ENCODE measurements at regions not wholly inside any gene's neighbourhood (a gene's known extent, or its start where the extent isn't known, plus 50 kb on each side); places are given as distances from the start of the nearest gene placed in this dataset.
"Not testable (repeated sequence)": the region's sequence is repeated elsewhere in the genome, so short reads cannot be mapped to it uniquely, and the experiment has no call there.

DNA sequence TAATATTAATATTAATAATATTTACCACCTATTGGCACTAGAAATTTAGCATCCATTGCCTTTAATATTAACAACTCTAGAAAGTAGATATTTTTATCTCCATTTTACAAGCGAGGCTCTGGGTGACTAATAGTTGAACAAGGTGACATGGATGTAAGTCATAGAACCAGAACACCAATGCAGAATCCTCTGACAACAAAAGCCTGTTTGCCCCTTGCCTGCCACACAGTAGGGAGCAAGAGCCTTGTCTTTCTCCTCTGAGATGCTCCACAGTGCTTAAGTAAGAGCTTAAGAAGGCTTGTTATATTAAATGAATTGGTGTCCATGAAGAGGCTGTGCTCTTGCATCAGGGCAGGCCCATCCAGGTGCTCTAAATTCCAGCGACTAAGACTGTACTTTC lies 51.2 kb upstream of the LBX1 start:
- DNase-seq (ENCODE audit: low read depth), result no peak

DNA sequence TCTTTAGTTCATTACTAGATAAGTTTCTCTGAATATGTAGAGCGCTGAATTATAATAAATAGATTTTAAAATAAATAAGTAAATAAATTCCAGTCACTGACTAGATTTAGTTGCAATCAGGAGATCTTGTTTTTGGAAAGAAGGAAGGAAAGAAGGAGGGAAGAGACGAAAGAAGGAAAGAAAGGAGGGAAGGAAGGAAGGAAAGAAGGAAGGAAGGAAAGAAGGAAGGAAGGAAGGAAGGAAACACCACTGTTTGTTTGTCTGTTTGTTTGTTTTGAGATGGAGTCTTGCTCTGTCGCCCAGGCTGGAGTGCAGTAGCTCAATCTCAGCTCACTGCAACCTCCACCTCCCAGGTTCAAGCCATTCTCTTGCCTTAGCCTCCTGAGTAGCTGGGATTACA lies 51.7 kb upstream of the LBX1 start:
- not testable (repeated sequence) for DNase-seq (ENCODE audit: low read depth)

DNA sequence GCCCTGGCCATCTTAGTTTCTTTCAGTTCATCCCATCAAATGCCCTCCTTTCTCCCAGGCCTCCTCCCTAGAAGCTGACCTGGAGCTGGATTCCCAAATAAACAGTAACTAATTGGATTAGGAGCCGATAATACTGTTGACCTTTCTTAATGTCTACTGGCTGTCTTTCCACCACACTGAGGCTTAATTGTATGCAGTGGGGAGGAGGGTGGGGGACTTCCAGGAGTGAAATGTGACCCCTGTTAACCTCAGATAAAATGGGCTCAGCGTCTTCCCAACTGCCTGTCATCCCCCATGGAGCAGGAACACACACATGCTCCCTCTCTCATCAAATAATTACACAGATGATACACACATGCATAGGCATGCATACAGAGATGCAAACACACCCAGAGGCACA lies 53.7 kb upstream of the LBX1 start:
- DNase-seq (ENCODE audit: low read depth), result no peak

DNA sequence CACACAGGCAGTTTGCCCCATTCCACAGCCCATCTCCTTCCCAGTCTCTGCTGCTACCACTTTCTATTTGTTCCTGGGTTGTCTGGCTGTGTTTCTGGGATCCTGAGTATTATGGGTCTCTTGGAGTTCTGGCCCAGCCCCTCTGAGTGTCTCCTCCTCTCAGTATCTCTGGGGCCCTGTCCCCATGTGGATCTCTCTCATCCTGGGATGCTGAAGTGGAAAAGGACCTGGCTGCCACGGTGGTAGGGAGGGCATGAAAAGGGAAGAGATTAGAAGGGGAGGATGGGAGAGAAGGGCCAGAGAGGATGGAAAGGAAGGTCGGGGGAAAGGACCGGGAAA lies 54.5 kb upstream of the LBX1 start:
- DNase-seq (ENCODE audit: low read depth), result no peak

DNA sequence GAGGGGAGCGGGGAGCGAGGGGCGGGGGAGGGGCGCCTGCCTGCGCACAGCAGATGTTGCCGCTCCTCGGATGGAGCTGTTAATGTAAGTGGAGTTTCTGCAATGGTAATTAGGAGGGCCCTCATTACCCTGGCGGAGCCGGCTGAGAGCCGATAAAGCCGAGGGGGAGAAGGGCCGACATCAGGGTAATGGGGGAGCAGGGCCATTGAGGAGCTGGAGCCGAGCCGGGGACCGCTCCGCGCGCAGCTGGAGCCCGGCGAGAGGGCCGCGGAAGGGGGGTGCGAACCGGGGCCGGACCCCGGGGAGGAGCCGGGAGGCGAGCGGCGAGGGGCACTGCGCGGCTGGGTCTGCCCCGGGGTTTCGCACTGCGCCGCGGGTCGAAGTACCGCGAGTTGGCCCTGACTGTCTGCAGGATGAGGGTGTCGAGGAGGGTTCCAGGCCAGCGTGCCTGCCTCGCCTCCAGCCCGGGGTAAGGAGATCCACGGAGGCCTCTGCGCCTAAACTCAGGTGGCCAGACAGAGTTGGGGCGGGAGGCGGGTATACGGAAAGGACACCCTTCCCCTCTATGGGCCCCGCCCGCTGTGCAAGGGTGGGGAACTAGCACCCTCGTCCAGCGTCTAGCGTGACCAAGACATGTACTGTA lies 55.0 kb upstream of the LBX1 start:
- DNase-seq (ENCODE audit: low read depth), result no peak

DNA sequence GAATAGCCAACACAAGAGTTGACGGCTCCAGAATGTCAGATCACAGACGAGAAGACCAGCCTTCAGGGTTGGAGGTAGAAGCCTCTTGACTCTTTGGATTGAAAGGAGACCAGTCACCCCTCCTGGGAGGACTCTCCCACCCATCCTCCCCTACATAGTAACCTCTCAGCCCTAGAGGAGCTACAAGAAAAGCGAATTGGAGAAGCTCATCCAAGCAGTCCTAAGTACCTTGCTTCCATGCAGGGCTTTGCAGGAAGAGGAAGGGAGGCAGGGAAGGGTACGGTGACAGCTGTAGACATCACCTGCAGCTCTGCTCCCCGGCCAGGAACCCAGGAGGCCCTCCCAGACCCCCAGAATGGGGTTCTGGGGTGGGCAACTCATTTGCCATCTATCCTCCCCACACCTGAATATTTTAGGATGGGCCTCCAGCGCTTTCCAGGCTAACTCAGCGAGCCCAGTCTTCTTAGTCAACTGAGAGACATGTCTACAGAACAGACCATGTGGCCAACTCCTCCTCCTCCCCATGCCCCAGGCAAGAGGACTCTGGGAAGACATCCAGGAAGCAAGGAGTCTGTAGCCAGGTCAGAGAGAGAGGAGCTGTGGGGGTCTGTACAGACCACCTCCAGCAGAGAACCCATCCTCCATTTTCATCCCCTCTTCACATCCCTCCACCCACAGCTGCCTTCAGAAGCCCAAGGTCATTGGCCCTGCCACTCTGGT lies 55.6 kb upstream of the LBX1 start:
- no peak for DNase-seq (ENCODE audit: low read depth)

DNA sequence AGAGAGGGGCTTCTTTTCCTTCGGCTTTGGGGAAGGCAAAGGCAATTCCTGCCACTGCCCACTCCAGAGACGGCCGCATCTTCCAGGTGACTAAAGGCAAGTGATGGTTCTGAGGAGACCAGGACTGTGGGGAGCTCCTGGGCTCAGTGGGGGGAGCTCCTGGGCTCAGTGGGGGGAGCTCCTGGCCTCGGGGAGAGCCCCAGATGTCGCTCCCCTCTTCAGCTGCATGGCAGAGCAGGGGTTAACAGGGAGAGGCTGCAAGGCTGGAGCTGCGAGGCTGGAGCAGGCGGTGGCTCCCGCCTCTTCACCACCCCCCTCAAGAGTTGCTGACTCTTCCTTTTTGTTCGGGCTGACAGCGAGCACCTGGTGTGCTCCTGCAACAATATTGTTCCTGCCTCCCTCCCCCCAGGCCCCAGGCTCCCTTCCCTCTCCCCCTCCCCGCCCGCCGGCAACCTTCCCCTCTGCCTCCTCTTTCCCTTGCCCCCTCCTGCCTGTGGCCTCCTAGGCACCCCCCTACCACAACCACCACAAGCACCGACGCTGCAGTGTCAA lies 56.3 kb upstream of the LBX1 start:
- no peak for DNase-seq (ENCODE audit: low read depth)

DNA sequence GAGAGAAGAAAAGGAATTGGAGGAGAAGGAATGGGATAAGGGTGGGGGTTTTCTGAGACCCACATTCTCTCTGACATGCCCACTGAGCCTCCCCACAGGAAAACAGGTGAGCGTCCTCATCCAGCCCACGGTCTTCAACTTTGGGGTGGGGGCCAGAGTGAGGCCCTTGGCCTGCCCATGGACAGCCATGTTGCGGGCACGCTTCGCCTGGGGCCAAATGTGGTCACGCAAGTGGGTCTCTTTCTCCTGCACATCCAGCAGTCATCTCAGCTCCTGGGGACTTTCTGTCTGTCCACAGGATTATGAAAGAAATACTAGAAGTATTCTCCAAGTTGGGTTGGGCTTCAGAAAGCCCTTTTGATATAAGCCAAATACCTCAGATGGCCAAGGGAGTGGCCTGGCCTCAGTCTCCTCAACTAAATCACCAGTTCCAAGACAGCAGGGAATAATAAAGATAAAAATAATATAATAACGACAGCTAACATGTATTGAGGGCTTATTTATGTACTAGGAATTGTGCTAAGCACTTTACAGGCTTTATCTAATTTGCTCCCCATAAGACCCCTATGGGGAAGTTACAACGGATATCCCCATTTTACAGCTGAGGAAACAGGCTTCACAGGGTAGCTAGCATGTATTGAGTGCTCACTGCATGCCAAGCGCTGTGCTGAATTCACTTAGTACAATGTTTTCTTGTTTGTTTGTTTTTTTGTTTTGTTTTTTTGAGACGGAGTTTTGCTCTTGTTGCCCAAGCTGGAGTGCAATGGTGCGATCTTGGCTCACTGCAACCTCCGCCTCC lies 57.2 kb upstream of the LBX1 start:
- DNase-seq (ENCODE audit: low read depth), result no peak

DNA sequence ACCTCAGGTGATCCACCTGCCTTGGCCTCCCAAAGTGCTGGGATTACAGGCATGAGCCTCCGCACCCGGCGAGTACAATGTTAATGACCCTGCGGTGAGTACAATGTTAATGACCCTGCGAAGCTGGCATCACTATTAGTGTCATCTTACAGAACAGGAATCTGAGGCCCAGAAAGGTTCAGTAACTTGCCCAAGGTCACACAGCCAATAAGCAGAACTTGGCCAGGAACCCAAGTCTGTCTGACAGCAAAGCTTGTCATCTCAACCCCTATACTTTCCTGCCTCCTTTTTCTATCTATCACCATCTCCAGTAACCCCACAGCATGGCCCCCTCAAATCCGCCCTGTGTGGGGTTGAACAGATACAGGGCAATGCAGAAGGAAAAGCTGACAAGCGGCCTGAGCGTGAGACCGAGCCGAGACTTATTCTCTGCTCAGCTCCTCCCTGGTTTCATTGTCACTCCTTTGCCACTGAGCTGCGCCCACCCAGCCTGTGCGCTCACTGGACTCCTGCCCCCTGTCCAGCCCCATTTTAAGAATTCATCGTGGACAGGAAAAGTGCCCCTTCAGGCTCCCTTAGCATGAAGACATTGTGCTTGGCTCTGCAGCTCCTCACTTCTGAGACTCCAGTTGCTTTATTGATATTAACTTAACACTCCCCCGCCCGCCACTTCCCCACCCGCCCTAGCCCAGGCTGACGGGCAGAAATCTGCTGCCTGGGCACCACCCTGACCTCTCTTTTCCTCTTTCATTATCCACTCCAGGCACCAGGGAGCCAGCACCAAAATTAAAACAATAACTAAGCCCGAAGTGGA lies 58.1 kb upstream of the LBX1 start:
- no peak for DNase-seq (ENCODE audit: low read depth)

DNA sequence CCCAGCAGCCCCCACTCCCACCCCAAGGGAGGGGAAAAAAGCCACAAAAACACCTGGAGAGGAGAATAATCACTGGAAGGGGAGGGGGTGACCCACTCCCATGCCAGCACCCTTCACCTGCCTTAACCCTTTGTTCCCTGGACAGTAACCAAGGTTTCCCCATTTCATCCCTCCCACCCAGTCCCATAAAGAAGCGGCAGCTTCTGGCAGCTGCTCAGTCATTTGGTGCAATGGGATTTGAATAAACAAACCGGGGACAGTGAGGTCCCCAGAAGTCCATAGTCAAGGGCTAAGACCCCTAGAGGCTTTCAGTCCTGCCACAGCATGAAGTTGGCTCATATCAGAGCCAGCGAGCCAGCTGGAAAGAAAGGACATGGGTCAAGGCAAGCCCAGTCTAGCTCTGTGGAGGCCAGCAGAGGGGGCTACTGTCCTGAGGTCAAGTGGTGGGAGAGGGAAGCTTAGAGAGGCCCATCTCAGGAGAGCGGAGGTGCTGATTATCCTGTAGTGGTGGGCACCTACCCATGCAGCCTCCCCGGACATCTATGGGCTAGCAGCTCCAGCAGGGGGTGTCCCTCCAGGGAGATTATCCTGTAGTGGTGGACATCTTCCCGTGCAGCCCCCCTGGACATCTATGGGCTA lies 58.9 kb upstream of the LBX1 start:
- no peak for DNase-seq (ENCODE audit: low read depth)

DNA sequence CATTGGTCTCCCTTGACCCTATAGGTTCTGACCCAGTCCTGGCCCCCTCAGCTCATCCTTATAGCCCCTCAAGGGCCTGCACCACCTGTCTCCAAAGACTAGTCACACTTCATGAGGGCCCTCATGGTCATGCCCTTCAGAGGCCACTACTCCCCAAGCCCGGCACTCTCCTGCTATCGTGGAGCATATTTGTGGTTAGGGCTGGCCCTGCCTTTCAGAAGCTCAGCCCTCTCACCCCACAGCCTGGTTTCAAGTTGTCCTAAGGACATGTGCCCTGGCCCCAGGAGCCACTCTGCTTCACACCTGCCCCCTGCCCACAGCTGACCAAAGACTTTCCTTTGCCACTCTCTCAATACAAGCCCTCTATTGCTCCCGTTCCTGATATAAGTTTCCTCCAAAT lies 60.3 kb upstream of the LBX1 start:
- DNase-seq (ENCODE audit: low read depth), result no peak

DNA sequence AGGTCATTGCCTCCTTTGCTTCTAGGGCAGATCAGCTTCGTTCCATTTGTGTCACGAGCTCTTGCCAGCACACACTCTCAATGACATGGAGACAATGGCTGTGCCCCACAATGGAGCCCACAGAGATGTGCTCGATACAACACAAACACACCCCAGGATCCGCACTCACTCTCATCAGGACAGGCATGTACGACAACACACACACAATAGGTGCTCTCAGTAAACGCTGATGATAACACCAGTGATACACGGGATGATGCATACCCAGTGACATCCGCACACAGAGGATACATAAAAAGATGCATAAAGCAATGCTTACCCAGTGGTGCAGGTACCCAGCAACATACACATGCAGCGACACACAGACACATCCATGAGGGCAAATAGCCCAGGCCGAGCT lies 61.2 kb upstream of the LBX1 start:
- no peak for DNase-seq (ENCODE audit: low read depth)

DNA sequence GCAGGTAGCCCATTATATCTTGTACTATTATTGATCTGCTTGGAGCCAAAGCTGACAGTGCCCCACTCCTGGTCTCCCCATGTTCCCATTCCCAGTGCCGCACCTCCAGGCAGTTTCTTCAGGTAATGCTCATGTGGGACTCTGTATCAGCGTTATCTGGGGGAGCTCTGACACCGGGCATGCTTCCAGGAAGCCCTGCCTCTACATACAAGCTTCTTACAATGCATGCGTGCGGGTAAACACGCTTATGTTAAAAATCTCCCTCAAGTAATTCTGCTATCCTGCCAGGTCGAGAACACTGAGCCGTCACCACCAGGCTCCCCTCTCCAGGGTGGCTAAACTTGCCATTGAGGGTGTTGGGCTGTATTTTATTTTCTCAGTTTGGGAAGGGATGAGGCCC lies 61.6 kb upstream of the LBX1 start:
- DNase-seq (ENCODE audit: low read depth), result no peak

DNA sequence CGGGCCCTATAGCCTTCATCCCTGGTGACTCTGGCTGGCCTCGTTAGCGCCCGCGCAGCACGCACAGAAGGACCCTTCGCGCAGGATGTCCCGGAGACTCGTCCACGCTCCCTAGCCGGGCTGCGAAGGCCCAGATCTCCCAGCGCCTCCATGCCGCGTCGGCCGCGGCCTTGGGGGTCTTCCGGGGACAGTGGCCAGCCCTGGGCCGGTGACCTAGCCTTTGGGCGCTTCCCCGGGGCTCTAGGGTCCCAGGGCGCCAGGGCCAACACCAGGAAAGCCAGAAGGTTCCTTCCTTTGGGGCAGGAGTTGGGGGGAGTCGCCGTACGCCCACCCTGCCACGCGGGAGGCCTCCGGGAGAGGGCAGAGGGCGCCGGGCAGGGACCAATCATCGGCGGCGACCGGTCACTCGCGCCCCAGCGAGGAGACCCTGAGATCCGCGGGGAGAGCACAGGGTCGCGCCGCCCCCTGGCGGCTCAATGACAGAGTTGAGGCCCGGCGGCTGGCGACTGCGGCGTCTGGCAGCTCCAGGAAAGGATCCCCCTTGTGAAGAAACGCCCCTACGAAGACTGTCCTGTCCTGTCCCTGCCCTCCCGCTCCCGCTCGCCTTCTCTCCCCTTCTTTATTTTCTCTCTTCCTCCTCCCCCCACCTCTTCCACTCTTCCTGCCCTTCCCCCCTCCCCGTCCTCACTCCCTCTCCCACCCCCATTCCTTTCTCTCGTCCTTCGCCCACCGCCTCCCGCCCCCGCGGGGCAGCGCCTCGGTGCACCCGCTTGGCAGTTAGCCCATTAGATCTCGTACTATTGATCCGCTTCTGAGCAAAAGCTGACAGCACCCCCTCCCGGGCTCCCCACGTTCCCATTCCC lies 62.3 kb upstream of the LBX1 start:
- DNase-seq (ENCODE audit: low read depth), result no peak

DNA sequence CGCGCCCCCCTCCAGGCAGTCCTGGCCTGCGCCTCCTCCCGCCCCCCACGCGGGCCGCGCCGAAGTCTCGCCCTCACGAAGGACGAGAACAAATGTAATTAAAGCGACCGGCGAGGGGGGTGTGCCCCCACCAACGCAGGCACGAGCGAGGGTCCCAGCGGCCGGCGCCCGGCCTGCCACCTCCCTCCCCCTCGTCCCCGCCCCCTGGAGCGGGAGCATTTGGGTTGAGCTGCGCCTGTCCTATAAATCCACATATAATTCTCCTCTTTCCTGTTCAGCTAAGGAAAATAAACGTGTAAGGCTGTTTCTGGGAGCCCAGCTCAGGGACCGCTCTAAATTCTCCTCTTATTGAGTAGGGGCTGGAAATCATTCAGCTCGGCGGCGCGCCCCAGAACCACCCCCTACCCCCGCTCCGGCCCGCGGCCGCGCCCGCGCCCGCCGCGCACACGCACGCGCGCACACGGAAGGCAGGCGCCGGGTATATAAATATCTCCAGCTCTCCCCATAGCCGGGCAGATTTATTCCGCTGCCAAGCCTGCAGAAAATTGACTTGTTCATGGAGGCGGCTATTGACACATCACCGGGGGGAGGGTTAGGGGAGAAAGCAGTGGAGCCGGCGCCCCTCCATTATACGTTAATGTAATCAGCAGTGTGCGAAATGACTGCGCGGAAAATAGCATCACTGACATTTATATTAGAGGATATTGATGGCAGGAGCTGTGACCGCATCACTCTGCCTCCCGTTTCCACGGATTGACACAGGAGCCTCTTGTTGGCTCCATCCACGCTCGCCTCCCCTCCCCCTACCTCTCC lies 61.6 kb upstream of the BTRC start:
- DNase-seq (ENCODE audit: low read depth), result no peak

DNA sequence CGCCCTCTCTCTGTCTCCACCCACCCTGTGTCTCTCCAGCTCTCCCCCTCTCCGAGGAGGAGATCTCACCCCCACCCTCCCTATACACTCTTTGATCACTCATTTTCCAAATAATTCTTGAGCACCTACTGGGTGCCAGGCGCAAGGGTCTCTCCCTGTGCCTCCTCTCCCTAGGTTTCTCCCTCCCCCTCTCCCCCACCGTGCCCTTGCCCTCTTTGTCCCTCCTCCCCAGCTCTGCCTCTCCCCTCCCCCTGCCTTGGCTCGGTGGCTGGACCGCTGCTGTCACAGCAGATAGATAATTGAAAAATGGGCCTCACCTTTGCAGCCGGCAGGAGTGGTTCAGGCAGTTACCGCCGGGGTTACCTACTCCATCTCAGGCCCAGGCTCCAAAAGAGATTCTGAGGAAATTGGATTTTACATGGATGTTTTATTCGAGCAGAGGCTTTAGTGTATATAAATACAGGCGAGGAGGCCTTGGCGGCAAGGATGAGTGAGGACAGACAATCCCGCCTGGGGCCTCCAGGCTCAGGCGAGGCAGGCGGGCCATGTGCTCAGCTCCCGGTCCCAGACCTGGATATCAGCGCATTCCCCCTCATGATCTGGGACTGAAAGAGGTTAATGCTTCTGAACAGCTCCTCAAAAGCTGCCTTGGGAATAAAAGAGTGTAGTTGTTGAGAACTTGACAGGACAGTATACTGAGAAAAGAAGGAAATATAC lies 60.8 kb upstream of the BTRC start:
- no peak for DNase-seq (ENCODE audit: low read depth)

DNA sequence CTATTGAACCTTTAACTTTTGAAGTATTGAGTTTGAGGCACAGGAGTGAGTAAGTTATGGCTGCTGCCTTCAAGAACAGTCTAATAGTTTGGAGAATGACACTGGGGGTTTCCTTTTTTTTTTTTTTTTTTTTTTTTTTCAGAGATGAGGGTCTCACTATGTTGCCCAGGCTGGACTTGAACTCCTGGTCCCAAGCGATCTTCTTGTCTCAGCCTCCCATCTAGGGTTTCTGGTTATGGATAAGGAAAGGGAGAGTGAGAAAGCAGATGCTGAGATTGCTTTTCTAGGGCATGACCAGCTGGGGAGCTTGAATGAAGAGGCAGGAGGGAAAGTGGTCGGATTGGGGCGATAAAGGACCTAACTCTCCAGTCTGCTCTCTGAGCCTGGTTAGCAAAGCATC lies 59.9 kb upstream of the BTRC start:
- no peak for DNase-seq (ENCODE audit: low read depth)

DNA sequence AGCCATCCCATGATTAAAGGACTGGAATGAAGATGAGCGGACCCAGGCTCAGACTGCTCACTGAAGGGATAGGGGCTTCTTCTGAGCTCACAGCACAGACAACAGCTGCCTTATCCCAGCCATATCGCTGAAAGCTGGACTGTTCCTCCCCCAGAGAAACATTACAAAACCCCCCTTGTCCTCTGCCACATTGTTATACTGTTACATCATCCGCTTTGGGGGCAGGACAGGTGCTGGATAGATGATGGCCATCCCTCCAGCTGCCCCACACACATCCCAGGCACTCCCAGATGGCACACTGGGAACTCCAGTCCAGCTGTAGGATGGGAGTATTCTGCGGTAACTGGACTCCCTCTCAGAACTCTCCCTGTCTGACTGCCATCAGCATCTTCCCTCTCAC lies 58.7 kb upstream of the BTRC start:
- no peak for DNase-seq (ENCODE audit: low read depth)

DNA sequence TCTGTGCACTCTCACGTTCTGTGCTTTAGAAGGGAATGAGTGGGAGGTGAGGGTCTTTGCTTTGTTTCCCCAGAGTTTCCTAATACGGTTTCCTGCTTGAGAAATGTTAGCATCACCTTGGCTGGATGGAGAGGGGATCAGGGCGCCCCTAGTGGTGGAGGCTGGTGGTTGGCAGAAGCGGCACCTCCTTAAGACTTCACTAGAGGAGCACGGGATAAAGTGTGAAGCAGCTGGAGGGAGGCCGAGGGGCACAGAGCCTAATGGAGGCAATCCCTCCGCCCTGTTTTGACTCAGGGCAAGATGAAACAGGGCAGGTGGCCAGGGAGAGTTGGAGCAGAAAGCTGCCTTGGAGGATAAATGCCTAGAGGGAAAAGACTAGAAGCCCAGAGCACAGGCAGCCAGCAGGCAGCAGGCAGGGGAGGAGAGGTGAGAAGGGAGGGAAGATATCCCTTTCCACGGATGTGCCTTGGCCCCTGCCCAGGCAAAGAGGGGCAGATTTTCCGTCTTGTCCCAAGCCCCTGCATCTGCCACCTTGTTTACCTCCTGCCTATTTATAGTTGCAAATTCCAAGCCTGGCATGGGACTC lies 56.0 kb upstream of the BTRC start:
- peak; percentile 4 for DNase-seq (ENCODE audit: low read depth)
